Activated CD4-positive, alpha-beta T cell treated with anti-CD3 and anti-CD28 coated beads for 36 hours (primary cell): ENCODE measurements at regions not wholly inside any gene's neighbourhood (a gene's known extent, or its start where the extent isn't known, plus 50 kb on each side); places are given as distances from the start of the nearest gene placed in this dataset.

ENCODE experiments used
- ATAC-seq: fragments of 200-7000 bp; cut with Tn5 transposase; one replicate; pipeline ENCODE4 v1.10.0; 2021; ENCODE audit warnings: mild to moderate bottlenecking, moderate library complexity
- CTCF ChIA-PET: fragments of 350-600 bp; sonication (Branson Sonifier 250); formaldehyde crosslinking; loops from one replicate; lab custom pipeline; 2021; ENCODE audit warnings: antibody characterized with exemption; lab: Charles Lee
- POLR2A ChIA-PET: fragments of 350-600 bp; sonication (Branson Sonifier 250); formaldehyde crosslinking; loops from one replicate; lab custom pipeline; 2021; ENCODE audit warnings: antibody characterized with exemption, inconsistent platforms; lab: Charles Lee
- DNase-seq: peaks from one replicate; pipeline ENCODE4 v3.0.0-alpha.2; 2020
- H3K27ac Mint-ChIP-seq: one replicate; pipeline ENCODE4 v1.8.0; 2021; ENCODE audit warnings: mixed read lengths
- H3K27me3 Mint-ChIP-seq: one replicate; pipeline ENCODE4 v1.8.0; 2021; ENCODE audit warnings: mixed read lengths
- H3K36me3 Mint-ChIP-seq: one replicate; pipeline ENCODE4 v1.8.0; 2021; ENCODE audit warnings: low read depth, mixed read lengths
- H3K4me1 Mint-ChIP-seq: one replicate; pipeline ENCODE4 v1.8.0; 2021; ENCODE audit warnings: mixed read lengths
- H3K4me3 Mint-ChIP-seq: one replicate; pipeline ENCODE4 v1.8.0; 2021; ENCODE audit warnings: mild to moderate bottlenecking, moderate library complexity, mixed read lengths
- H3K9me3 Mint-ChIP-seq: one replicate; pipeline ENCODE4 v1.8.0; 2021; ENCODE audit warnings: low read depth, mixed read lengths
- intact Hi-C, 2 experiments: fragments of 100-400 bp; cut with DNase I in 1 of 2; cut with micrococcal nuclease in 1 of 2; formaldehyde crosslinking; loops; one replicate each; pipeline versions ENCODE4 v1.14.2 to v1.15.1; 2022 to 2024; cut with DNase I, micrococcal nuclease

DNA sequence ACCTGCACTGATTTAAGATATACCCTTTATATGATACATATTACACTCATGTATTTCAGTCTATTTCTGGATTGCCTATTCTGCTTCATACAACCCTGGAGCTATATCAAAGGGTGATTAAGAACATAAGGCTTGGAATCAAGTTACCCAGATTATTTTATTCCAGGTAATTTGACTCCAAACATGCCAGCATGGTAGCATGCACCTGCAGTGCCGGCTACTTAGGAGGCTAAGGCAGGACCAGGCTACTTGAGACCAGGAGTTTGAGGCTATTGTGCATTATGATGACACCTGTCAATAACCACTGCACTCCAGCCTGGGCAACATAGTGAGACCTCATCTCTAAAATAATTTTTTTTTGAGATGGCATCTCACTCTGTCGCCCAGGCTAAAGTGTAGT is 50.4 kb upstream of the NEO1 start:
- intact Hi-C loops, result no loop called here
- CTCF ChIA-PET, result interaction anchor here (0.6 to 0.7 kb wide), 2 partner anchors 577 to 1285 kb away, joined by 3 to 4 read pairs; no protein-coding TSS in a partner anchor
- Mint-ChIP-seq H3K4me3 (no peak overlapping the region), H3K27ac (no peak overlapping the region), H3K9me3 (no peaks in the 10 kb centered on the region), H3K36me3 (no peaks in the 10 kb centered on the region), H3K4me1 (no peaks in the 10 kb centered on the region), H3K27me3 (peaks cover 23% of the 10 kb centered on the region)
- DNase-seq (no peak), ATAC-seq (no peak)
- POLR2A ChIA-PET, result no interaction called here

DNA sequence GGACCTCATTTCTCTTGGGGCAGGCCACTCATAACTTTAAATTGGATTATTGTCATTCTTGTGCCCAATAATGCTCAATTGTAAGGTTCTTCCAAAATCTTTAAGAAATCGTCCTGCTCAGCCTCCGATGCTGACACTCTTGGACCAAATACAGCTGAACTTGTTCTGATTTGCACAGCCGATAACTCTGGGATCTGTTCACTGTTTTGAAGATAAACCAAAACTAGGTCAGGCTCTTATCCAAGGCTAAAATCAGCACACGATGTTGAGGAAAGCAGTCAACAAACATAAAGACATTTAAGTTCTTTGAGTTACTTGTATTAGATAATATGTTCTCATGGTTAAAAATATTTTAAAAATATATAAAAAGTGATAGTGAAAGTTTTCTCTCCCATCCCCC is 52.0 kb upstream of the NEO1 start:
- intact Hi-C loops, result no loop called here
- ATAC-seq (no peak), DNase-seq (no peak)
- Mint-ChIP-seq H3K36me3 (no peaks in the 10 kb centered on the region), H3K4me3 (no peak overlapping the region), H3K4me1 (no peaks in the 10 kb centered on the region), H3K9me3 (no peaks in the 10 kb centered on the region), H3K27me3 (peaks cover 24% of the 10 kb centered on the region), H3K27ac (no peak overlapping the region)
- CTCF ChIA-PET, result no interaction called here
- POLR2A ChIA-PET, result no interaction called here

DNA sequence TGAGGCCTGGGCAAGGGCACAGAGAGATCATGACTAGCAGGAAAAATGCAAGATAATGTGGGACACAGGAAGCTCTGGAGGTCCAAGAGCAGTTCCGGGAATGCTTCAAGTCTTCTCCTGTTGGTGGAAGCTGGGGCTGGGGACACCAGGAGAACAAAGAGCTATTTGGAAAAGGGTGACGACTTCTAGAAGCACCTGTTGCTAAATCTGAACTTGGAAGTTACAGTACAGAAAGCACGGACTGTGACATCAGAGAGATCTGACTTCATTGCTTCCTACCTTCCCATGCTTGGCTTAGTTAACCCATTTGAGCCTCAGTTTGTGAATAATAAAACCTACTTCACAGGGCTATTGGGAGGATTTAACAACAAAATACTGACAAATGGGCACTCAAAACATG is 52.7 kb upstream of the NEO1 start:
- no peak overlapping the region for H3K4me3 Mint-ChIP-seq
- POLR2A ChIA-PET, result no interaction called here
- H3K27me3 Mint-ChIP-seq, result peaks cover 19% of the 10 kb centered on the region
- no peaks in the 10 kb centered on the region for H3K4me1 Mint-ChIP-seq
- H3K9me3 Mint-ChIP-seq, result no peaks in the 10 kb centered on the region
- CTCF ChIA-PET, result no interaction called here
- H3K27ac Mint-ChIP-seq, result no peak overlapping the region
- ATAC-seq, result no peak
- intact Hi-C loops, result no loop called here
- H3K36me3 Mint-ChIP-seq, result no peaks in the 10 kb centered on the region
- no peak for DNase-seq

DNA sequence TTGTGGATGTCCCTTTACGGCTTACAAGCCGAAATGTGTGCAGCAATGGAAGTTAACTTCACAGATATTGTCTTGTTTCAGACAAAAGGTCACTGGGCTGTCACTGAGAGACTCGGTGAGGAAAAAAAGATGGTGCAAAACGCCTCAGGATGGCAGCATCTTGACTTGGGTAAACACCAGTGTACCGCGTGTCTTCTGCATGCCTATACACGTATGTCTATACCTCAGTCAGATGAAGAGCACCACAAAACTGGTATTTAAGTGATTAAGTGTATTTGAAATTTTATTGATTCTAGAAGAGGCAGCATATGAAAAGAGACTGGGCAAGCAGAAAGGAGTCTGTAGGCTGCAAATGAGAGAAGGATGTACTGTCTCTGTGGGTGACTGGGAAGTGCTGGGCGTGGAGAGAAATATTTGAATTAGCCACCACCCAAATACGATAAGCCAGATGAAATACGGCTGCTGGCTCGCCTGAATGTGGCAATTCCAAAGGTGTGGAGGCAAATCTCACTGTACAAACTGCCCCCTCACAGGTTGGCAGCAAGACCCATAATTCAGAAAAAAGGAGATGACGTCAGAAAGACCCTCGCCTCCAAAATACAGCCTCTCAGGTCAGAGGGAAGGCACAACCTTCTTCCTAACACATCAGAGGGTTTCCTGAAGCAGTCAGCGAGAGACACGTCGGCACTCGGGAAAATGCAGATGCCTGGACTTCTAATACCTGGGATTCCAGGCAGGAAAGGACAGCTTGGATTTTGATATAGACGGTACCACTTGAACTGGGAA is 53.4 kb upstream of the NEO1 start:
- CTCF ChIA-PET, result interaction anchor here (0.7 kb wide), 1 partner anchor 8 kb away, joined by 4 read pairs; no protein-coding TSS in a partner anchor
- DNase-seq (no peak), ATAC-seq (no peak)
- Mint-ChIP-seq H3K4me1 (no peaks in the 10 kb centered on the region), H3K9me3 (no peaks in the 10 kb centered on the region), H3K27ac (no peak overlapping the region), H3K27me3 (peaks cover 20% of the 10 kb centered on the region), H3K36me3 (no peaks in the 10 kb centered on the region), H3K4me3 (no peak overlapping the region)
- POLR2A ChIA-PET, result no interaction called here
- intact Hi-C loops, result no loop called here

DNA sequence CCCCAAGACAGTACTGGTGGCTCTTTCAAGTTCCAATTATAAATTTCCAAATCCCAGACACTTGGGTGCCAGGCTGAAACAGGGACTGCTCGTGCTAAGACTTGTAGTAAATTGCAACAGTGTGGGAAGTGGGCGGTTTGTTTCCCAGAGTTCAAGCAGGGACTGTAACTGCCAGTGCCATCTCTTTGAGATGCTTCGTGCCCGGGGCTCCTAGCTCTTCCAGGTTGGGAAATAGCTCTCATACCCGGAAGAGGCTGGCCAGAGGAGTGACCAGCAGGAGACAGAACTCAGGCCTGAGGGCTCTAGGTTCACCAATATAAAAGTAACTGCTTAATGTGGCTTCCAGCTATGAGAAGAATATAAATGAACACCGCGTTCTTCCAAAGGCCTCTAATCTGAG is 54.0 kb upstream of the NEO1 start:
- no peaks in the 10 kb centered on the region for H3K4me1 Mint-ChIP-seq
- no peak overlapping the region for H3K27ac Mint-ChIP-seq
- DNase-seq, result no peak
- H3K9me3 Mint-ChIP-seq, result no peaks in the 10 kb centered on the region
- ChIA-PET CTCF (interaction anchor here (0.7 kb wide), 1 partner anchor 9 kb away, joined by 4 read pairs; no protein-coding TSS in a partner anchor), POLR2A (no interaction called here)
- no peak overlapping the region for H3K4me3 Mint-ChIP-seq
- intact Hi-C loops, result no loop called here
- no peak for ATAC-seq
- no peaks in the 10 kb centered on the region for H3K36me3 Mint-ChIP-seq
- peaks cover 18% of the 10 kb centered on the region for H3K27me3 Mint-ChIP-seq

DNA sequence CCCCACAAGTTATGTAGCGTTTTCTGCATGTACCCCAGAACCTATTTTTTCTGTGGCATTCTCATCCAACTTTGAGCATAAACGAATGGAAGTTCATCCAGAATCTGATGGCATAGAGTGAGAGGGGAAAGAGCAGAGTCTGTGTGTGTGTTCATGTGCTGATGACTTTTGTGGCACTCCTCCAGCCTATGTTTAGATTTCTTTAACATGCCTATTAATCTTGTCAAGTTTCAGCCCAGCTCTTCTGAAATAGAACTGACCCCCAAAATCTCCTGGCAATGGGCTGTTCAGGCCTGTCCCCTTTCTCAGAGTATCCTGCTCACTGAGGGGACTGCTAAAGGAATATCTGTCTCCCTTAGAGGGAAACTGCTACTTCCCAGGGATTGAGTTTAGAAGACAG is 56.4 kb upstream of the NEO1 start:
- intact Hi-C loops, result no loop called here
- Mint-ChIP-seq H3K9me3 (no peaks in the 10 kb centered on the region), H3K27me3 (peaks cover 15% of the 10 kb centered on the region), H3K36me3 (no peaks in the 10 kb centered on the region), H3K4me1 (no peaks in the 10 kb centered on the region), H3K27ac (no peak overlapping the region), H3K4me3 (no peak overlapping the region)
- POLR2A ChIA-PET, result no interaction called here
- DNase-seq (no peak), ATAC-seq (no peak)
- CTCF ChIA-PET, result no interaction called here

DNA sequence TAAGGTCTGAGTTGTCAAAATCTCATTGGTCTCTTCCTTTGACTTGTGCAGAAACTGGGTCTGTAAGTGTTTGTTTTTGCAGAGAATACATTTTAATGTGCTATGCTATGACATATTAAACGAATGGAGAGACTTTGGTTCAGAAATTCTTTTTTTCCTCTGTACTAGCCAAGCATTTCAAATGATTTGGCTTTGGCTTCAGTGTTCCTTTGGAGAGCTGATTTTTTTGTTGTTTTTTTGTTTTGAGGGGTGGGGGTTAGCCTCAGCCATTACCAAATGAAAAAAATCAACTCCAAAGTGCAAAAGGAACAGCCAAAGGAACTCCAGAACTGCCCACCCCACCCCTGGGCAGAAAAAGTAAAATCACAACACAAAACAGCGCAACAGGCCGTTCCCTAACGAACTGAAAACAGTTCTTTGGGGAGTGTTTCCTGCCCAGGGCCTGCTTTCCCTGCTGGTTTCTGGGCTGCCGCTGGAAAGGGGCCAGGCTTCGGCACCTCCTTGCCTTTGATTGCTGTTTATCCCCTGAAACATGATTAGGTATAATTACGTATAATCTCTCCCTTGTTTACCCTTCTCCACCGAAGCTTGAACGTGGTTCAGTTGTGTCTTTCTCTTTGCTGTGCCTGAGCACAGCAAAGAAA is 57.6 kb upstream of the NEO1 start:
- DNase-seq, result no peak
- intact Hi-C loops, result no loop called here
- Mint-ChIP-seq H3K4me3 (no peak overlapping the region), H3K36me3 (no peaks in the 10 kb centered on the region), H3K4me1 (no peaks in the 10 kb centered on the region), H3K9me3 (no peaks in the 10 kb centered on the region), H3K27ac (no peak overlapping the region), H3K27me3 (peaks cover 13% of the 10 kb centered on the region)
- CTCF ChIA-PET, result no interaction called here
- POLR2A ChIA-PET, result no interaction called here
- ATAC-seq, result no peak

DNA sequence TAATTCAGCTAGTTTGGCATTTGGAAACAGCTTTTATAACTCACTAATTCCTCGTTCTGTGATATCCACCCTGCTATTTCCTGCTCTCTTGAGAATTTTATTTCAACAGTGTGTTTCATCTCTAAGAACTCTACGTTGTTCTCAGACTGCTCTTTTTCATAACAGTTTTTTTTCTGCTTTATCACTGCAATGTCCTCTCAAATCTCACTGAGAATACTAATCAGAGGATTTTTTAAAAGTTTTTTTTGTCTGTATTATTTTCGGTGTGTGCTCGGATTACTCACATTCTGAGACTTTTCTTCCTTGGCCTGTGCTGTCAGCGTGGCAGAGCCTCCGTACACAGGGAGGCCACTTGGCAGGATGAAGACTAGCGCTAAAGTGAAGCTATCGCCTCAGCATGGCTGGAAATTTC is 59.4 kb upstream of the NEO1 start:
- ATAC-seq (no peak), DNase-seq (no peak)
- intact Hi-C loops, result no loop called here
- Mint-ChIP-seq H3K4me1 (no peaks in the 10 kb centered on the region), H3K9me3 (no peaks in the 10 kb centered on the region), H3K36me3 (no peaks in the 10 kb centered on the region), H3K27me3 (peaks cover 5% of the 10 kb centered on the region), H3K4me3 (no peak overlapping the region), H3K27ac (no peak overlapping the region)
- ChIA-PET CTCF (interaction anchor here (1.3 kb wide), 1 partner anchor 10 kb away, joined by 6 read pairs; no protein-coding TSS in a partner anchor), POLR2A (no interaction called here)

DNA sequence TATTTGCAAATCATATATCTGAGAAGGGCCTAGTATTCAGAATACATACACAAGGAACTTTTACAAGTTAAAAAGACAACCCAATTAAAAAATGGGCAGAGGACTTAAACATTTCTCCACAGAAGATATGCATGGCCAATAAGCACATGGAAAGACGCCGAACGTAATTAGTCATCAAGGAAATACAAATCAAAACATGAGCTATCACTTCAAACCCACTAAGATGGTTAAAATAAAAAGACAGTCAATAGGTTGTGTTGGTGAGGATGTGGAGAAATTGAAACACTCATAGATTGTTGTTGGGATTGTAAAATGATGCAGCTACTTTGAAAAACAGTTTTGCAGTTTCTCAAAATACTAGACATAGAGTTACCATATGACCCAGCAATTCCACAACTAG is 61.2 kb upstream of the NEO1 start:
- H3K4me1 Mint-ChIP-seq, result no peaks in the 10 kb centered on the region

DNA sequence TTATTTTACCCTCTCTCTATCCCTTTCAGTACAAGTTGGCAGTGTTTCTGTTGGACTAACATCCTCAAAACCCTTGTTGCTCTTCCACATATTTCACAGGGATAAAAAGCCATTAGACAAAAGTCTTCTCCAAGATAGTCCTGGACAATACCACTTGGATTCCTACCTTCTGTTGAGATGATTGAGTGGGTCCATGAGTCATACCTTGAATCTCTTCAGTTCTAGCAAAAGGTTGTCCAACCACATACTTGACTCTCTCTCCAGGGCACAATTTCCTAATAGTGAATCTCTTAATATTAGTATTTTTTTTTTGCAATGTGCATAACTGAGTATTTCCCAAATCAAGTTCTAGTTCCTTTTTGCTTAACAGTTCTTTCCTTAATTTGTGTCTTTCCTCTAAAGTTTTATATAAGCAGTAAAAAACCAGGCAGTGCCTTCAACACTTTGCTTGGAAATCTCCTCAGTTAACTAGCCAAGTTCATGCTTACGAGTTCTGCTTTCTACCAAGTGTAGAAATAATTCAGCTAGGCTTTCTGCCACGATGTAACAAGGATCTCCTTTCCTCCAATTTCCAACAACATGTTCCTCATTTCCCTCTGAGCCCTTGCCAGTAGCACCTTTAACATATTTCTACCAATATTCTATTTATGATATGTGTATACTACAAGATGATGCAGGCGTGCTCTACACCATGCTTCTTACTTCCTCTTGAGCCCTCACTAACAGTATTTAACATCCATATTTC is 68.3 kb upstream of the NEO1 start:
- H3K27ac Mint-ChIP-seq, result no peak overlapping the region
- no peak overlapping the region for H3K4me3 Mint-ChIP-seq
- intact Hi-C loops, result no loop called here
- no peak for DNase-seq
- H3K36me3 Mint-ChIP-seq, result no peaks in the 10 kb centered on the region
- POLR2A ChIA-PET, result no interaction called here
- no peaks in the 10 kb centered on the region for H3K4me1 Mint-ChIP-seq
- H3K9me3 Mint-ChIP-seq, result no peaks in the 10 kb centered on the region
- no peak for ATAC-seq
- CTCF ChIA-PET, result no interaction called here
- peaks cover 20% of the 10 kb centered on the region for H3K27me3 Mint-ChIP-seq

More for the DNA sequence above, 61.2 kb upstream of the NEO1 start:
- ChIA-PET CTCF (interaction anchor here (0.8 kb wide), 1 partner anchor 269 kb away, joined by 3 read pairs; no protein-coding TSS in a partner anchor), POLR2A (no interaction called here)
- Mint-ChIP-seq H3K36me3 (no peaks in the 10 kb centered on the region), H3K27ac (no peak overlapping the region), H3K9me3 (no peaks in the 10 kb centered on the region), H3K4me3 (no peak overlapping the region), H3K27me3 (peaks cover 4% of the 10 kb centered on the region)
- intact Hi-C loops, result no loop called here
- no peak for DNase-seq
- ATAC-seq, result no peak

DNA sequence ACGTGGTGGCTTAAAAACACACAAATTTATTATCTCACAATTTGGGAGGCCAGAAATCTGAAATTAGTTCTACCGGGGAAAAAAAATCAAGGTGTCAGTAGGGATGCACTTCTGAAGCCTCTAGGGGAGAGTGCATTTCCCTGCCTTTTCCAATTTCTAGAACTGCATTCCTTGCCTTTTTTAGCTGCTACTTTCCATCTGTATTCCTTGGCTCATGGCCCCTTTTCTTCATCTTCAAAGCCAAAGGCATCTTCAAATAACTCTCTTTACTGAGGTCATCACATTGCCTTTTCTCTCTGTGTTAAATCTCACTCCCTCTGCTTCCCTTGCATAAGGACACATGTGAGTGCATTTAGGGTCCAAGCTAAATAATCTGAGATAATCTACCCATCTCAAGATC is 69.5 kb upstream of the NEO1 start:
- ChIA-PET CTCF (no interaction called here), POLR2A (no interaction called here)
- Mint-ChIP-seq H3K4me3 (no peak overlapping the region), H3K9me3 (no peaks in the 10 kb centered on the region), H3K27me3 (peaks cover 26% of the 10 kb centered on the region), H3K27ac (no peak overlapping the region), H3K36me3 (no peaks in the 10 kb centered on the region), H3K4me1 (no peaks in the 10 kb centered on the region)
- DNase-seq (no peak), ATAC-seq (no peak)
- intact Hi-C loops, result no loop called here
